GM12873 (cell line): ENCODE measurements at regions not wholly inside any gene's neighbourhood (a gene's known extent, or its start where the extent isn't known, plus 50 kb on each side); places are given as distances from the start of the nearest gene placed in this dataset.

Experiments used
- TF ChIP-seq, protein P1 (sequence below): IDR thresholded peaks from 2 replicates; pipeline ENCODE4 v1.5.1; 2012; ENCODE audit warnings: low read depth, mild to moderate bottlenecking, moderate library complexity, low read length, control low read depth; ENCODE audit not compliant: insufficient read depth; ENCODE audit errors: missing control alignments

DNA sequence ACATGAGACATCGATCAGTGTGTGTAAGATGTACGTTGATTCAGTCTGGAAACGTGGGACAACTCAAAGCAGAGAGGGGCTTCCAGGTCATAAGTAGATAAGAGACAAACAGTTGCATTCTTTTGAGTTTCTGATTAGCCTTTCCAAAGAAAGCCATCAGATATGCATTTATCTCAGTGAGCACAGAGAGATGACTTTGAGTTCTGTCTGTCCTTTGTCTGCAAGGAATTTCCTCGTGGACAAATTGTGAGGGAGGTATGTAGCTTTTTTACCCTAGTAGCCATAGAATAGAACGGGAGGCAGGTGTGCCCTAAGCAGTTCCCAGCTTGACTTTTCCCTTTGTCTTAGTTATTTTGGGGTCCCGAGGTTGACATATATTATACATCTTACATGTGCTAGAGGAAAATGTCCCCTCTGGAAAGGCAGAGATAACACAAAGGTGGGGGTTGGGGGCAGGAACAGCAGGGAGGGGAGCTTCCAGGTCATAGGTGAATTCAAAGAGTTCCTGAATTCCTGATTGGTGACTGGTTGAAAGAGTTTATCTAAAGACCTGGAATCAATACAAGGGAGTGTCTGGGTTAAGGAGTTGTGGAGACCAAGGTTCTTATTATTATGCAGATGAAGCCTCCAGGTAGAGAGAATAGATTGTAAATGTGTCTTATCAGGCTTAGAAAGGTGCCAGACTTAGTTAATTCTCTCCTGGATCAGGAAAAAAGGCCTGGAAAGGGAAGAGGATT, 237.0 kb downstream of the NFATC2 start:
- TF ChIP-seq, protein P1, sequence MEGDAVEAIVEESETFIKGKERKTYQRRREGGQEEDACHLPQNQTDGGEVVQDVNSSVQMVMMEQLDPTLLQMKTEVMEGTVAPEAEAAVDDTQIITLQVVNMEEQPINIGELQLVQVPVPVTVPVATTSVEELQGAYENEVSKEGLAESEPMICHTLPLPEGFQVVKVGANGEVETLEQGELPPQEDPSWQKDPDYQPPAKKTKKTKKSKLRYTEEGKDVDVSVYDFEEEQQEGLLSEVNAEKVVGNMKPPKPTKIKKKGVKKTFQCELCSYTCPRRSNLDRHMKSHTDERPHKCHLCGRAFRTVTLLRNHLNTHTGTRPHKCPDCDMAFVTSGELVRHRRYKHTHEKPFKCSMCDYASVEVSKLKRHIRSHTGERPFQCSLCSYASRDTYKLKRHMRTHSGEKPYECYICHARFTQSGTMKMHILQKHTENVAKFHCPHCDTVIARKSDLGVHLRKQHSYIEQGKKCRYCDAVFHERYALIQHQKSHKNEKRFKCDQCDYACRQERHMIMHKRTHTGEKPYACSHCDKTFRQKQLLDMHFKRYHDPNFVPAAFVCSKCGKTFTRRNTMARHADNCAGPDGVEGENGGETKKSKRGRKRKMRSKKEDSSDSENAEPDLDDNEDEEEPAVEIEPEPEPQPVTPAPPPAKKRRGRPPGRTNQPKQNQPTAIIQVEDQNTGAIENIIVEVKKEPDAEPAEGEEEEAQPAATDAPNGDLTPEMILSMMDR = no peak

DNA sequence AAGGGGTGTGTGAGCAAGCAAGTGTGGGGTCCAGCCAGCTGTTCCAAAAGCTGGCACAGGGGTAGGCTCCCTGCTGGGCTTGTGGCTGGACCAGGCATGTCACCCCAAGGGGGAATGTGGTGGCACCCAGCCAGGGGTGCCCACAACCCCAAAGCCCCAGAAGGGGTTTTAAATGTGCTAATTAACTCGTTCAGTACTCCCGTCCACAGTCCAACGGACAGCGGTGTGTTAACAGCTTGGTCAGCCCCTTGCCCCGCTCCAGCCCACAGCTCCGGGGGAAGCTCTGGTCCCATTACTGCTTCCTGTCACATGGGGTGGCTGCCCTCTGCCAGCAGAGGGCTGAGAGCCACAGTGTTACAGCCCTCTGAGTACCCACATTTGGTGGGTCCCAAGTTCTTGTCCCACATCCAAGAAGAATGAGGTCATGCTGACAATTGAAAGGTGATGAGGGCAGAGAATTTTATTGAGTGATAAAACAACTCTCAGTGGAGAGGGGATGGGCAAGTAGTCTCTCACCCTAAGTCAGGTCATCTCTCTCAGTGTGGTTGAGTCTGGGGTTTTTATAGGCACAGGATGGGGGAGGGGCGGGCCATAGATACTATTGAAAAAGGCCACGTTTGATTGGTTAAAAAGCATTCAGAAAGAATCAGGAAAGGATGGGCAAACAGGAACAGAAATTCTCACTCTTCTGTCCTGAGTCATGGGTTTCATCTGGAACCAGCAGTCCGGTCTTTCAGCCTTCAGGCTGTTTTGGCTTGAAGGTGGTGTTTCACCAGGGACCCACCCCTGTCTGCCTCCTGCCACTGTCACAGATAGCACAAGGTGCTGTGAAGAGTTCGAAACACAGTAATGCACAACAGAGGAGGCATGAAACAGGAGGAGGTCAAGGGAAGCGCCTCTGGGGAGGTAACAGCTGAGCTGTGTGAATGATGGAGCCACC, 238.5 kb downstream of the NFATC2 start:
- TF ChIP-seq, protein P1 = no peak

DNA sequence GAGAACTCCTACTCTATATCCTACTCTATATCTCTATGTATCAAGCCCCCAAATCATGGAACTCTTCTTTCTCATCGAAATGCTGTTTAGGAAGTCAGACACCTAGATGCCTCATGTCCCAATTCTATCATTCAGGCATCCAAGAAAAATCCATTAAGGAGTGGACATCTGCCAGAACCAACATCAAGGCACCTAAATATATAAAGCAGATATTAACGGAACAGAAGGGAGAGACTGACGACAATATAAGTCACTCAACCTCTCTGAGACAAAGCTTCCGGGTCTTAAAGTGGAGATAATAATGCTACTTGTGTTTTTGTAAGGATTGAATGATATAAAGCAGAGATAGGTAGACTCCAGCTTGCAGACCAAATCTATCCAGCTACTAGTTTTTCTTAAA, 241.5 kb downstream of the NFATC2 start:
- TF ChIP-seq, protein P1 = no peak

DNA sequence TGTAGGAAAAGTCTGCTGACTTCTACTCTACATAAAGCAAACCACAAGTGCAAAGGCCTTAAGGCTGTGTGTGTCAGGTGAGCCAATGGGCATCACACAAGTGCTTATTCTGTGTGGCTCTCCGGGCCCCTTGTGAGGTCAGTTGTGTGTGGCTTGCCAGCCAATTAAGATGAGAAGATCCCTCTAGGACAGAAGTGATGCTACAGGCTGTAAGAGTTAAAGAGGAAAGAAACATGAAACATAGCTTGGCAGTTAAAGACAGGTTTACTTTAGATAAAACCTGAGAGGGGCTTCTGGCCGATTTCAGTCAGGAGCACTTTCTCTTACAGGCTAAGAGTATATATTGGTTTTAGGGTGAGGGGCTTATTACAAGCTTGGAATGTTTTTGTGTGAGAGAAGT, 242.4 kb downstream of the NFATC2 start:
- TF ChIP-seq, protein P1 = no peak

DNA sequence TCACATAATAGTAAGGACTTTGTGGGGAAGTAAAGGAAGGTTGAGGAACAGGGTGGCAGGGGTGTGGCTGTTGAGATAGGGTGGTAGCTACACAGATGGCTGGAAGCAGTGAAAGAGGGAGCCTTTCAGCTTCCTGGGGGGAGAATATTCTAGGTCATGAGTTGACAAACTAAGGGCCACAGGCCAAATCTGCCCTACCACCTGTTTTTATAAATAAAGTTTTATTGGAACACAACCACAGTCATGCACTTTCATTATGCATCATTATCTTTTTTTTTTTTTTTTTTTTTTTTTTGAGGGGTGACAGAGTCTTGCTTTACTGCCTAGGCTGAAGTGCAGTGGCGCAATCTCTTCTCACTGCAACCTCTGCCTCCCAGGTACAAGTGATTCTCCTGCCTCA, 243.1 kb downstream of the NFATC2 start:
- TF ChIP-seq, protein P1 = no peak

DNA sequence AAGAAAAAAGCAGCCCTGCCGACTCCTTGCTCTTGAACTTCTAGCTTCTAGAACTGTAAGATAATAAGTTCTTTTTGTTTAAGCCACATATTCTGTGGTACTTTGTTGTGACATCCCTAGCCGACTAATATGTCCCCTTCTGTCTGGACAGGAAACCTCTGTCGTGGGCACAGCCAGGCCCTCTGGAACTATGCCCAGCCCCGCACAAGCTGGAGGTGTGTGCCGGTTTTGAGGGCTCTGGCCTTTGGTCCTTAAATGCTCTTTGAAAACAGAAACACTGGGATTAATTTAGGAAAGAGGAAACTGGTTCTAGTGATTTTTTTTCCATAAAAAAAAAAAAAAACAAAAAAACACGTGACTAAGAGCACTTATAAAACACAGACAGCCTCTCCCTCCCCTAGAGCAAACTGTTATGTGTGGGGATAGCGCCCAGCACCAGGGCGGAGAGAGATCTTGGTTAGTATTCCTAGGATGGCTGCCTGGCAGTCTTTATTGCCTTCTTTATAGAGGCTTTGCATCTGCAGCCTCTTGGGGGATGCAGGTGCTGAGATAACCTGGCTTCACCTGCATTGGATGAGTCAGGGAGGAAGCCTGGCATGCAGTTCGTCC, 244.3 kb downstream of the NFATC2 start:
- TF ChIP-seq, protein P1 = no peak

DNA sequence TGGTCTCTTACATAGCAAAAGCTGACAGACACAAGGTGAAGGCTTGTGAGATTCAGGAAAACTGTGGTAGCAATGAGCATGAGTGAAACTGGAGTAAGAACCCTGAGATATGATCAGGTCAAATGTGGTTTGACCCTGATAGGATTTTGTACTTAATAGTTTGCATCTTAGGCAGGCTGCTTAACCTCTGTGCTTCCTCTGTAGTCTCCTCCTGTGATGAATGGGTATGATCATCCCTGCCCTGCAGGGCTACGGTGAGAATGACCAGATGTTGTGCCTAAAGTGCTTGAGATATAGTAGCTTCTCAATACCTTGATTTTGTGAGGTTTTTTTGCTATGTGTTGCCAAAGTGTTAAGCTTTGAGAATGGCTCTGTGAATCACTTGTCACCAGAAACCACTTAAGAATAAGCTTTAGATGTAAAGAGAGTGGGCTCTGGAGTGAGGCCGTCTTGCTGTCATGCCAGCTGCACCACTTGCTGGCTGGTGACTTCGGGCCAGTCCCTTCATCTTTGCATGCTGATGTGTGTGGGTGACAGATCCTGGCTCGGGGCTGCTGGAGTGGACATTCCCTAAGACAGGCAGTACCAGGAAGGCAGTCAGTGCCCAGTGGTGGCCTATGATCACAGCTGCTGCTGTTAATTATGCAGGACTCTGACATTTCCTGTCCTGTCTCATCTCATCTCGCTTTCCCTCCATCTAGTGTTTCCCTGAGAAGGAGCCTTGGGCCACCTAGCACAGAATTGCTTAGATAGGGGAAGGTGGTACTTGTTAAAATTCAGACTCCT, 254.7 kb downstream of the NFATC2 start:
- TF ChIP-seq, protein P1 = no peak
